MCF 10A (cell line): ENCODE measurements at regions not wholly inside any gene's neighbourhood (a gene's known extent, or its start where the extent isn't known, plus 50 kb on each side); places are given as distances from the start of the nearest gene placed in this dataset.
A peak's percentile ranks its signal among the peaks of the same experiment; 100 is the strongest.

Source experiments
- BruUV-seq: library from RNA; stranded (reverse); fragments of 400-500 nt; replicated peaks from 2 replicates; lab custom pipeline; 2021; lab: Mats Ljungman, UMichigan
- CTCF ChIA-PET: fragments of 300-600 bp; sonication (Branson Sonifier 250); formaldehyde crosslinking; extraction: SDS; loops from one replicate; lab custom pipeline; 2021; ENCODE audit warnings: antibody characterized with exemption, inconsistent platforms; lab: Yijun Ruan, JAX
- POLR2A ChIA-PET: fragments of 300-600, 350-650 bp; sonication (Branson Sonifier 250); formaldehyde crosslinking; extraction: SDS; loops from one replicate; lab custom pipeline; 2020; ENCODE audit warnings: antibody characterized with exemption, inconsistent platforms; lab: Yijun Ruan, JAX
- DNase-seq: peaks from one replicate; pipeline ENCODE4 v3.0.0-alpha.2; 2018; ENCODE audit not compliant: unreplicated experiment
- H3K27ac Mint-ChIP-seq: one replicate; pipeline ENCODE4 v1.8.0; 2022; ENCODE audit warnings: mild to moderate bottlenecking, low read depth, mixed read lengths; ENCODE audit not compliant: unreplicated experiment
- H3K27me3 Mint-ChIP-seq: one replicate; pipeline ENCODE4 v1.8.0; 2022; ENCODE audit warnings: mixed read lengths; ENCODE audit not compliant: insufficient read depth, unreplicated experiment
- H3K36me3 Mint-ChIP-seq: one replicate; pipeline ENCODE4 v1.8.0; 2022; ENCODE audit warnings: mild to moderate bottlenecking, moderate library complexity, mixed read lengths; ENCODE audit not compliant: insufficient read depth, unreplicated experiment
- H3K4me1 Mint-ChIP-seq: one replicate; pipeline ENCODE4 v1.8.0; 2022; ENCODE audit warnings: mixed read lengths; ENCODE audit not compliant: insufficient read depth, unreplicated experiment
- H3K4me3 Mint-ChIP-seq: one replicate; pipeline ENCODE4 v1.8.0; 2022; ENCODE audit warnings: mild to moderate bottlenecking, moderate library complexity, mixed read lengths; ENCODE audit not compliant: unreplicated experiment
- H3K9me3 Mint-ChIP-seq: one replicate; pipeline ENCODE4 v1.8.0; 2022; ENCODE audit warnings: mixed read lengths; ENCODE audit not compliant: unreplicated experiment
- intact Hi-C: fragments of 100-400 bp; cut with micrococcal nuclease; formaldehyde crosslinking; loops from 2 replicates; pipeline ENCODE4 v1.14.1; 2022
- TF ChIP-seq, protein P1 (sequence below): fragments of 200-600 bp; IDR thresholded peaks from one replicate; pipeline ENCODE4 v1.8.0; 2022; ENCODE audit warnings: antibody characterized with exemption, mild to moderate bottlenecking; ENCODE audit not compliant: unreplicated experiment

DNA sequence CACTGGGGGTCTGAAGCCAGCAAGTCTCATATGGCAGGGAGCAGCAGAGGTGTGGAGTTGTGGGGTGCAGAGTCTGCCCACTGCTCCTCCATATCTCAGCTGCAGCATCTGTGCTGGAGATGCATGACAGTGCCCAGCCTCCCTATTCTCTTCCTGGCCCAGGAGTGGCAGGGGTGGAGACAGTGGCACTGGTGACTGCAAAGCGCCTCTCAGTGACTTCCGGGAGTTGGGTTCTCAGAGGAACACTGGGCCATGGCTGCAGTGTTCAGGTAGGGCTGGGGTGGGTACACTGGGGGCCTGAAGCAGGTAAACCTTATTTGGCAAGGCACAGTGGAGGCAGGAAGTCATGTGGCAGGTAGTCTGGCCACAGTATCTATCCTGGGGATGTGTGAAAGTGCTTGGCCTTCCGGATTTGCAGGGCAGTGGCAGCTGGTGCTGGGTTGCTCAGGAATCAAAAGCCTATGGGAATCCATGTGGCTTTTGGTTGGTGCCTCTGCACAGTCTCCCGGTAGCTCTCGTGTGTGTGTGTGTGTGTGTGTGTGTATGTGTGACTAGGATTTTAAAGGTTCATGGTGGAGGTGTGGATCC, 60.3 kb upstream of the THUMPD2 start:
- CTCF ChIA-PET = interaction anchor here (0.6 to 1.1 kb wide), 3 partner anchors 65 to 1283 kb away, joined by 3 to 6 read pairs (median 3); no protein-coding TSS in a partner anchor
- DNase-seq = no peak
- Mint-ChIP-seq H3K9me3 (no peaks in the 10 kb centered on the region), H3K27ac (no peak overlapping the region), H3K36me3 (no peaks in the 10 kb centered on the region), H3K27me3 (no peaks in the 10 kb centered on the region), H3K4me1 (no peaks in the 10 kb centered on the region), H3K4me3 (no peak overlapping the region)
- POLR2A ChIA-PET = no interaction called here
- TF ChIP-seq, protein P1, sequence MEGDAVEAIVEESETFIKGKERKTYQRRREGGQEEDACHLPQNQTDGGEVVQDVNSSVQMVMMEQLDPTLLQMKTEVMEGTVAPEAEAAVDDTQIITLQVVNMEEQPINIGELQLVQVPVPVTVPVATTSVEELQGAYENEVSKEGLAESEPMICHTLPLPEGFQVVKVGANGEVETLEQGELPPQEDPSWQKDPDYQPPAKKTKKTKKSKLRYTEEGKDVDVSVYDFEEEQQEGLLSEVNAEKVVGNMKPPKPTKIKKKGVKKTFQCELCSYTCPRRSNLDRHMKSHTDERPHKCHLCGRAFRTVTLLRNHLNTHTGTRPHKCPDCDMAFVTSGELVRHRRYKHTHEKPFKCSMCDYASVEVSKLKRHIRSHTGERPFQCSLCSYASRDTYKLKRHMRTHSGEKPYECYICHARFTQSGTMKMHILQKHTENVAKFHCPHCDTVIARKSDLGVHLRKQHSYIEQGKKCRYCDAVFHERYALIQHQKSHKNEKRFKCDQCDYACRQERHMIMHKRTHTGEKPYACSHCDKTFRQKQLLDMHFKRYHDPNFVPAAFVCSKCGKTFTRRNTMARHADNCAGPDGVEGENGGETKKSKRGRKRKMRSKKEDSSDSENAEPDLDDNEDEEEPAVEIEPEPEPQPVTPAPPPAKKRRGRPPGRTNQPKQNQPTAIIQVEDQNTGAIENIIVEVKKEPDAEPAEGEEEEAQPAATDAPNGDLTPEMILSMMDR = no peak
- BruUV-seq = no TSS peak
- intact Hi-C loops = loop anchor here (2.0 kb wide), 1 partner anchor 73 kb away; no protein-coding TSS in a partner anchor

DNA sequence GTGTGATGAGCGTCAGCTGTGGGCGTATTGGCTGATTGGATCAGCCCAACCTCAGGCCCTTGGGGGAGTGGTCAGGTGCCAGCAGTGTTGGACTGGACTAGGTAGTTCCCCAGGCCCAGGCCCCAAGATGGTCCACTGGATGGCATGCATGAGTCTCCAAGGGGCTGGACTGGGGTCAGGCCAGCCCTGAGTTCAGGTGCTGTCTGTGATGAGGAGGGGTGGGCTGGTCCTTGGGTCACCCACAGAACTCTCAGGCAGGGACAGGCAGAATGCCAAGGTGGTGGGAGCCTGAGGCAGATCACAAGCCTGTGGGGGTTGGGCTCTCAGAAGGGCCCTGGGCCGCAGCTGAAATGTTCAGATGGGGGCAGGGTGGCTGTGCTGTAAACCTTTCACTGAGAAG, 59.5 kb upstream of the THUMPD2 start:
- H3K36me3 Mint-ChIP-seq = no peaks in the 10 kb centered on the region
- no peaks in the 10 kb centered on the region for H3K4me1 Mint-ChIP-seq
- no peak overlapping the region for H3K4me3 Mint-ChIP-seq
- ChIA-PET POLR2A (no interaction called here), CTCF (interaction anchor here (0.6 to 1.4 kb wide), 8 partner anchors 10 to 611 kb away, joined by 3 to 7 read pairs (median 3); no protein-coding TSS in a partner anchor)
- intact Hi-C loops = loop anchor here (2.0 kb wide), 1 partner anchor 74 kb away; no protein-coding TSS in a partner anchor
- TF ChIP-seq, protein P1 = no peak
- H3K27ac Mint-ChIP-seq = no peak overlapping the region
- BruUV-seq = no TSS peak
- DNase-seq = no peak
- H3K9me3 Mint-ChIP-seq = no peaks in the 10 kb centered on the region
- no peaks in the 10 kb centered on the region for H3K27me3 Mint-ChIP-seq

DNA sequence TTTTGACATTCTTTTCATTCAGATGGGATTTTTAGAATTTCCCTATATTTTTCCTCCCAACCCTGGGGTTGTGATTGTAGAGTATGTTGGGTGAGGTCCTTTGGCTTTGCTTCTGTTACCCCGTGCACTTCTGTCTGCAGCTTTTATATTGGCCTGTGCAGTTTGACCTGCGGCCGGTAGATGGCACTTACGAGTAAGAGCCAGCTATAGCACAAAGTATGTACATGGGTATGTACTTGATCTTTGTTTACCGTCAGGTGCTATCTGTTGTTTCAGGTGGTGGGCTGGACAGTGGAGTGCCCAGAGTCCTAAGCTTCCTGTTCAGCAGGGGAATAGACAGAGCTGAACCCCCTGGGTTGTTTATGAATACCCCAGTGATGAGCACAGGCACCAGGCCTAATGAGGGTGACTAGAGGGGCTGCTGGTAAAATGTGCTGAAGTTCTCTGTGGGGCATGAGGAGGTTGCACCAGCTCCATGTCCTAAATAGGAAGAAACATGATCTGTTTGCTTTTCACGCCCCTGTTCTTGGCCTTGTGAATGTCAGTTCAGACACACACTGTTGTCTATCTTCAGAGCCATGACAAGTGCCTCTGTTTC, 58.9 kb upstream of the THUMPD2 start:
- Mint-ChIP-seq H3K4me1 (no peaks in the 10 kb centered on the region), H3K27me3 (no peaks in the 10 kb centered on the region), H3K4me3 (no peak overlapping the region), H3K36me3 (no peaks in the 10 kb centered on the region), H3K9me3 (no peaks in the 10 kb centered on the region), H3K27ac (no peak overlapping the region)
- TF ChIP-seq, protein P1 = peak; percentile 69
- intact Hi-C loops = loop anchor here (2.0 kb wide), 1 partner anchor 75 kb away; no protein-coding TSS in a partner anchor
- BruUV-seq = no TSS peak
- ChIA-PET POLR2A (no interaction called here), CTCF (interaction anchor here (0.6 to 1.4 kb wide), 17 partner anchors 9 to 1888 kb away, joined by 3 to 7 read pairs (median 3); no protein-coding TSS in a partner anchor)
- DNase-seq = peak; percentile 59

DNA sequence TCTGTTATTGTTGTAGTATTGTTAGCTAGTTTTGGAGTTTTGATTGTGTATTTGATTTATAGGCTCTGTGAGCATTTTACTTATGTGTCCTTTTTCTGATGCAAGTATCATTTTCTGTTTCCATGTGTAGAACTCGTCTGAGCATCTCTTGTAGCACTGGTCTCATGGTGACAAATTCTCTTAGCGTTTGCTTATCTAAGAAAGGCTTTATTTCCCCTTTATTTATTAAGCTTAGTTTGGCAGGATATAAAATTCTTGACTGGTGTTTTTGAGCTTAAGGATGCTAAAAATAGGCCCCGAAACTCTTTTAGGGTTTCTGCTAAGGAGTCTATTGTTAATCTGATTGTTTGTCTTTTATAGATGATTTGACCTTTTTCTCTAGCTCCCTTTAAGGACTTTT, 57.6 kb upstream of the THUMPD2 start:
- Mint-ChIP-seq H3K9me3 (no peaks in the 10 kb centered on the region), H3K4me3 (no peak overlapping the region), H3K27ac (no peak overlapping the region), H3K27me3 (no peaks in the 10 kb centered on the region), H3K4me1 (no peaks in the 10 kb centered on the region), H3K36me3 (no peaks in the 10 kb centered on the region)
- intact Hi-C loops = no loop called here
- no peak for DNase-seq
- no TSS peak for BruUV-seq
- TF ChIP-seq, protein P1 = no peak
- ChIA-PET CTCF (interaction anchor here (0.6 to 1.0 kb wide), 4 partner anchors 9 to 719 kb away, joined by 3 to 4 read pairs (median 4); no protein-coding TSS in a partner anchor), POLR2A (no interaction called here)
